ENCODE measurements at regions not wholly inside any gene's neighbourhood (a gene's known extent, or its start where the extent isn't known, plus 50 kb on each side); places are given as distances from the start of the nearest gene placed in this dataset.

DNA sequence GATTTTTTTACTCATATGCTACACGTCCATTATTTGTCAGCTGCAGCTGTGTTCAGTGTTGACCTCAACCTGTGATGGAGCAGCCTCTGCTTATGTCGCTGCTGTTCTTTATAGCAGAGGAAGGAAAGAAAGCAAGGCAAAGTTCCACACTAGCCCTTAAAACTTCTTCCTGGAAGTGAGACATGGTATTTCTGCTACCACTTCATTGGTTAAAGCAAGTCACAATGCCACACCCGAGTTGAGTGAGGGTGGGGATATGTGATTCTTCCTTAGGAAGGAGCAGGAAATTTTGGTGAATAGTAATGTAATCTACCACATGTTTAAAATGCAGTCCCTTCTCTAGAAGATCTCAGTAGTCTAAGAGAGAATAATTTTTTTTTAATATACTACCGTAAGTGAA lies 224.8 kb upstream of the DMRT1 start:
- TF ChIP-seq, protein P1, sequence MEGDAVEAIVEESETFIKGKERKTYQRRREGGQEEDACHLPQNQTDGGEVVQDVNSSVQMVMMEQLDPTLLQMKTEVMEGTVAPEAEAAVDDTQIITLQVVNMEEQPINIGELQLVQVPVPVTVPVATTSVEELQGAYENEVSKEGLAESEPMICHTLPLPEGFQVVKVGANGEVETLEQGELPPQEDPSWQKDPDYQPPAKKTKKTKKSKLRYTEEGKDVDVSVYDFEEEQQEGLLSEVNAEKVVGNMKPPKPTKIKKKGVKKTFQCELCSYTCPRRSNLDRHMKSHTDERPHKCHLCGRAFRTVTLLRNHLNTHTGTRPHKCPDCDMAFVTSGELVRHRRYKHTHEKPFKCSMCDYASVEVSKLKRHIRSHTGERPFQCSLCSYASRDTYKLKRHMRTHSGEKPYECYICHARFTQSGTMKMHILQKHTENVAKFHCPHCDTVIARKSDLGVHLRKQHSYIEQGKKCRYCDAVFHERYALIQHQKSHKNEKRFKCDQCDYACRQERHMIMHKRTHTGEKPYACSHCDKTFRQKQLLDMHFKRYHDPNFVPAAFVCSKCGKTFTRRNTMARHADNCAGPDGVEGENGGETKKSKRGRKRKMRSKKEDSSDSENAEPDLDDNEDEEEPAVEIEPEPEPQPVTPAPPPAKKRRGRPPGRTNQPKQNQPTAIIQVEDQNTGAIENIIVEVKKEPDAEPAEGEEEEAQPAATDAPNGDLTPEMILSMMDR (conservative IDR thresholded peaks at IDR 0.05; ENCODE audit: low read depth, low read length): no peak
- TF ChIP-seq EZH2 (IDR thresholded peaks at IDR 0.05; ENCODE audit: low read length, unreplicated experiment): no peak
